DMS53 treated with DMSO at 0.1 percent for 48 hours (cell line): ENCODE measurements at regions not wholly inside any gene's neighbourhood (a gene's known extent, or its start where the extent isn't known, plus 50 kb on each side); places are given as distances from the start of the nearest gene placed in this dataset.
A peak's percentile ranks its signal among the peaks of the same experiment; 100 is the strongest.

Experiments used
- DNase-seq: peaks from one replicate; lab custom pipeline; 2025; ENCODE audit not compliant: unreplicated experiment; lab: John Stamatoyannopoulos, UW

- DNase-seq = no peak
Observed at GRCh38 chr1:239817276-239817675, 274.4 kb upstream of the FMN2 start.

- DNase-seq = no peak
Observed at GRCh38 chr1:239817801-239818200, 273.9 kb upstream of the FMN2 start.

- no peak for DNase-seq
Observed at GRCh38 chr1:239819096-239819495, 272.6 kb upstream of the FMN2 start.

GRCh38 chr1:239819756-239820250 lies 271.9 kb upstream of the FMN2 start:
- DNase-seq = no peak

- DNase-seq = no peak
Observed at GRCh38 chr1:239823852-239824251, 267.8 kb upstream of the FMN2 start.

- no peak for DNase-seq
Observed at GRCh38 chr1:239826211-239826610, 265.5 kb upstream of the FMN2 start.

- DNase-seq = no peak
Observed at GRCh38 chr1:239826736-239827135, 264.9 kb upstream of the FMN2 start.

GRCh38 chr1:239829535-239829934 lies 262.1 kb upstream of the FMN2 start:
- no peak for DNase-seq

GRCh38 chr1:239831577-239832355 lies 259.9 kb upstream of the FMN2 start:
- DNase-seq = no peak

GRCh38 chr1:239833723-239834122 lies 258.0 kb upstream of the FMN2 start:
- peak; percentile 22 for DNase-seq

GRCh38 chr1:239835946-239836440 lies 255.7 kb upstream of the FMN2 start:
- DNase-seq = no peak

GRCh38 chr1:239840336-239840735 lies 251.3 kb upstream of the FMN2 start:
- no peak for DNase-seq

- no peak for DNase-seq
Observed at GRCh38 chr1:239840790-239841189, 250.9 kb upstream of the FMN2 start.

- no peak for DNase-seq
Observed at GRCh38 chr1:239841631-239842030, 250.1 kb upstream of the FMN2 start.

- no peak for DNase-seq
Observed at GRCh38 chr1:239843541-239843940, 248.1 kb upstream of the FMN2 start.

GRCh38 chr1:239844833-239845232 lies 246.8 kb upstream of the FMN2 start:
- DNase-seq = no peak

GRCh38 chr1:239854922-239855321 lies 236.8 kb upstream of the FMN2 start:
- DNase-seq = no peak

- no peak for DNase-seq
Observed at GRCh38 chr1:239856067-239856466, 235.6 kb upstream of the FMN2 start.

GRCh38 chr1:239856924-239857323 lies 234.8 kb upstream of the FMN2 start:
- DNase-seq = no peak

GRCh38 chr1:239858057-239858456 lies 233.6 kb upstream of the FMN2 start:
- no peak for DNase-seq

GRCh38 chr1:239858529-239858928 lies 233.2 kb upstream of the FMN2 start:
- DNase-seq = no peak

GRCh38 chr1:239861985-239862384 lies 229.7 kb upstream of the FMN2 start:
- DNase-seq = no peak
